DMS153 treated with DMSO at 0.1 percent for 48 hours (cell line): ENCODE measurements at regions not wholly inside any gene's neighbourhood (a gene's known extent, or its start where the extent isn't known, plus 50 kb on each side); places are given as distances from the start of the nearest gene placed in this dataset.

Experiments used
- DNase-seq: peaks from one replicate; lab custom pipeline; 2025; ENCODE audit not compliant: unreplicated experiment; lab: John Stamatoyannopoulos, UW

- DNase-seq = peak; percentile 74
These were observed 266.5 kb downstream of the HRH4 start for GRCh38 chr18:24726727-24727492.

DNA sequence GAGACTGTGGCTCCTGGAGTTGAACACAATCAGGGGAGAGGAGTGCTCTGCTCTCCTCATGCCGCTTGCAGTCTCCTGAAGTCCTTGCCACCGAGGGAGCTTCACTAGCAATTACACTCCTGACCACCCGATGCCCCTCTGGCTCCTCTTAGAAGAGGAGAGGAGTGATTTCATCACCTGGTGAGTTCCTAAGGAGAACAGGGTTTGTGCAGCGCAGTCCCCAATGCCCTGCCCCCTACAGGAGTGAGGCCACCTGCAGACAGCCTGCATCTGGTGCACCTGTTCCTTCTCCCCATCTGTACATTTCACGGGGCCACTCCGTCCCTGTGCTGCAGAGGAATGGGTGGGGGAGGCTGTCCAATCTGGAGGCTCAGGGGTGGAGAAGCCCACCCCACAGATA lies 267.2 kb downstream of the HRH4 start:
- no peak for DNase-seq

GRCh38 chr18:24731158-24731557 lies 270.7 kb downstream of the HRH4 start:
- no peak for DNase-seq

DNA sequence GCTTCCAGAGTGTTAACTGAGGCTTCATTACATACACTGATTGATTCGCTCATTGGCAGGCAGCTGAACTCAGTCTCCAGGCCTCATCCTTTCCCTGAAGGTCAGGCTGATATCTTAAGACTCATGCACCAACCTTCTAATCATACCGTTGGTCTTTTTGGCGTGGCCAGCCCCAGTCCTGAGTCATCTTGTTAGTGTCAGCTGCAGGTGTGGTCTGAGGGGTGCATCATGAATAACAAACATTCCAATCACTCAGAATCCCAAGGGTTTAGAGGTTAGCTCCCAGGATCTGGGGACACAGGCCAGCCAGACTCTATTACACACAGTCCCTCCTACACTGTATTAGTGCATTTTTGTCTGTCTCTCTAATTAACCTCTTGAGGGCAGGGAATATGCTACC lies 271.5 kb downstream of the HRH4 start:
- no peak for DNase-seq

- peak; percentile 32 for DNase-seq
These were observed 273.6 kb downstream of the HRH4 start for GRCh38 chr18:24734058-24734457.

GRCh38 chr18:24735624-24736231 lies 275.3 kb downstream of the HRH4 start:
- DNase-seq = no peak

DNA sequence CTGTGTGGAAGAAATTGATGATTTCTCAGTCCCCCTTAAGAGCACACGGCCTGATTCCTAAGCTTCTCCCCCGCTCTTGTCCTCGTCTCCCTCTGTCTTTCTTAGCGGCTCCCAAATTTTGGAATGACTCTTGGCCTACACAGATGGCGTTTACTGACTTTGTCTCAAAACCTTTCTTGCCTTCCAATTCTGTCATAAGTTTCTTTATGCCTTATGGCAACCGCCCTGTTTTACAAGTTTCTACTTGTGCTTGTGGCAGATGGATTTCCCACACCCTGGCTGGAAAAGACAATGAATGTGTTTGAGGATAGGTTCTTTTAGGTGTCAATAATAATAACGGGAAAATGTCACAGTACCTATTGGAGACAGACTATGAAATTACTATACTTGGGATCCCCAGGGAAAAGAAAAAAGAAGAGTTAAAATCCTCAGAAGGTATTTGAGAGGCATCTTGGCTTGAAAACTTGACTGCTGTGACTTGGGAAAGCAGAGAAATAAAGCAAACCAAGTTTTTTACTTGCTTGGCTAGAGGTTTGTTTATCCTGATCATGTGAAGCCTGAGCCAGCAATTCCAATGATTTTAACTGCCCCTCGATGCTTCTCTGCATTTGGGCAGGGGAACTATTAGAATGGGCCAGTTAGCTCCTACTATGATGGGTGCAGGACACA lies 276.4 kb downstream of the HRH4 start:
- no peak for DNase-seq

DNA sequence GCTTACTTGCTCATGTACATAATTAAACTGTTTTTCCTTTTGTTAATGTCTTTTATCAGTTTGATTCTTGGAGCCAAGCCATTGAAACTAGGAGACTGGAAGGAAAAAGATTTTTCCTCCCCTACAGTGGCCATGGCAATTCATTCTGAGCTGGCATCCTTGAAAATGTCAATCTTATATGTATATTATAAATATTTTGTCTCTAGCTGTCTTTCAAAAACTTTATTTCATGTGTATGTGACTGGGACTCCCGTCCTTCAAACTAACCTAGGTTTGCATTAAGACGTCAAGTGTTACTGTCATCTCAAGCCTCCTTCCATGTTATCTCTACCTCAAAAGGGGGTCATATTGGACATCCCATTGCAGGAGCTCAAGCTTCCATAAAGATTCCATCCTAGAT lies 280.4 kb downstream of the HRH4 start:
- no peak for DNase-seq

- no peak for DNase-seq
These were observed 280.9 kb downstream of the HRH4 start for GRCh38 chr18:24741321-24741720.

DNA sequence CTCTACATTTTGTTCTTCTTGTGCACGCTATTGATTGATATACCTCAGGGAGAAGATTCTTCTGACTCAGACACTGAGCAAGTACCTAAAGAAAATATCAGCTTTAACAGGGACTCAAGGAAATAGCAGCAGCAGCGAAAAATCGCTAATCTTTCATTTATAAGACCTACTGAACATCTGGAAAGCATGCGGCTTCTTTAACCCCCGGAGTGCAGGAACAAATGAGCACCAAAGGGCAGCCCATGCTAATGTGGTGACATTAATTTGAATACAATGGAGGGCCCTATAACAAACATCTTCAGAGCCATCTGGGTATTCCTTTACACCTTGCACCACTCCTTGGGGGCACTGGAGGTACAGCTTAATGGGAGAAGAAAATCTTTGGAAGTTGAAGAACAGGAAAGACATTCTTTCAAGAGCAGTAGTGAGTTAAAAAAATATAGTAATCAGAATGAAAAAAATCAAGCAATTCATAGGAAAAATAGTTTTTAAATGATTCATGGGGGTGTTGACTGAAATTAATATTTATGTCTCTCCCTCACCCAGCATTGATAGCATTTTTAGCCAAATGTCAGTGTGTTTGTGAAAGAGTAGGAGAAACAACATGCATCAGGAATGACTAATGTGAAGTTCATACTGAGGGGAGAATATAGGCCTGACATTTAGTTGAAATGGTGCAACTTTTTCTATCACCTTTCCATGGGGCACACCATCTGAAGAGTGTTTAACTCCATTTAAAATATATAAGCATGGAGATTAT lies 281.7 kb downstream of the HRH4 start:
- DNase-seq = no peak

DNA sequence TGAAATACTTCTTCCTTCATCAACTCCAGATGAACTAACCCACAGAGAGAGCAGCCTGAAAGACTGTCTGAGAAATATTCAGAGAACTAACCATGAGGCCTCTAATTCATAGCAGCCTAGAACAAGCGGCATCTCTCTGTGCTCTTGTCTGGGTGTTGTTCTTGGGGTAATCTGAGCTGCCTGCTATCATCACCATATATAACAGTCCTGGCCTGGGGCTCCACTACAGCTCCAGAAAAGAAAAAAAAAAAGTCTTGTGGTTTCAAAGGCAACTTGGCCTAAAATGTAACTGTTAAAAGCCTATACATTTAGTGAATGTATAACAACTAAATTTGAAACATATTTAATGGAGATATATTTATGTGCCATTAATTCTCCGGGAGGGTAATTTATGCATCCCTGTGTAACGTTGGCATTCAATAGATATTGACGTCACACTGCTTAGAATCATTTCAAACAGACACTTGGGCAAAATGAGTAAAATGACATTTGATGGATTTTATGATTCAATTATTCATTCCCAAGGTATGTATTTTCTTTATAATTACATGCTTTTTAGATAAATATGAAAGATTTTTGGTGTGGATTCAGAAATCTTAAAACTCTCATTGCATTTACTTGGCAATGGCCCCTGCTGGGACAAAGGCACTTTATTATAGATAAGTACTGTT lies 294.3 kb downstream of the HRH4 start:
- no peak for DNase-seq

DNA sequence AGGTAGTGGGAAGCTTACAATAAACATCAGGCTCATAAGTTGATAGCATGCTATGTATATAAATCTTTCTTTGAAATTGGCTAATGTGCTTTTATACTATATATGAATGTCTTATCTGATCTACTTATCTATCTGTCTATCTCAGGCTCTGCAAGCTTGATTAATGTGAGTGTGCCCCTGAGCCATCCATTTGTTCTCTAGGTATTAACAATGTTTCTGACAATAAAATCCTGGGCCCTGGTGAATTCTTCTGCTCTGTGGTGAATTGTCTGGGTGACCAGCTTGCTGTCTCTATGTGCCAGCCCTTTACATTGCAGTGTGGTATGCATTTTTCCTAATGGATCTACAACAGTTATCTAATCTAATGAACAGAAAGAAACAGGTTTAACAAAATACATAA lies 295.9 kb downstream of the HRH4 start:
- no peak for DNase-seq

DNA sequence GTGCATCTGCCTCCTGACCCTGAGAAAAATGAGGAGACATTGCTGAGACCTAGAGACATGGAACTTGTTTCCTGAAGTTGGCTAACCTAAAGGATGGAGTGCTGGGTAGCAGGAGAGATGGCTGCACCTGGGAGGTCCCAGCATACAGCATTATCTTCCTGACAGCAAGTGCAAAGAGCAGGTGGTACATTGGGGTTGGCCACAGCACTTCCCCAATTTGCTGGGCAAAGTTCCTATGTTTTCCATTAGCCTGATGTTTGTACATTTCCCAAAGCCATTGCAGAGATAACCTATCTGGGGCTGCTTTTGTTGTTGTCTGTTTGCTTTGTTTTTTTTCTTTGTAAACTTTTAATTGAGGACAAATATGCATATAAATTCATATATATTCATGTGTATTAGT lies 296.7 kb downstream of the HRH4 start:
- no peak for DNase-seq

- no peak for DNase-seq
These were observed 301.3 kb downstream of the HRH4 start for GRCh38 chr18:24761765-24762164.

DNA sequence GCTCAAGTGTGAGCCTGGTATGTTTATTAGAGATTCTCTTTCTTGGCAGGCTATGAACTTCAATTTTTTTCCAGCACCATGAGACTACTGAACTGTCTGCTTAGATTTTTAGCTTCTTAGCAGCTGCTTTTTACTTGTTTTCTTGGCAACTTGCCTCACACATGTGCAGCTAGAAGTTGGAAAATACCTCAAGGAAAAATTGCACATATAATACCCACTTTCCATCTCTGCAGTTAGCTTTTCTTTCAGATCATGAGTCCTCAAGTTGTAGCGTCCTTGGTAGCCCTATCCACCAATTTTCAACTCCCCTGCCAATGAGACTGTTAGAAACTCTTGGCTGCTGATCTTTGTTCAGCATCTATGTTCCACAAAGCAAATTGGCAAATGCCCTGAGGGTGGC lies 302.1 kb downstream of the HRH4 start:
- no peak for DNase-seq

GRCh38 chr18:24763765-24764513 lies 303.5 kb downstream of the HRH4 start:
- DNase-seq = no peak

GRCh38 chr18:24764766-24765165 lies 304.3 kb downstream of the HRH4 start:
- DNase-seq = no peak

DNA sequence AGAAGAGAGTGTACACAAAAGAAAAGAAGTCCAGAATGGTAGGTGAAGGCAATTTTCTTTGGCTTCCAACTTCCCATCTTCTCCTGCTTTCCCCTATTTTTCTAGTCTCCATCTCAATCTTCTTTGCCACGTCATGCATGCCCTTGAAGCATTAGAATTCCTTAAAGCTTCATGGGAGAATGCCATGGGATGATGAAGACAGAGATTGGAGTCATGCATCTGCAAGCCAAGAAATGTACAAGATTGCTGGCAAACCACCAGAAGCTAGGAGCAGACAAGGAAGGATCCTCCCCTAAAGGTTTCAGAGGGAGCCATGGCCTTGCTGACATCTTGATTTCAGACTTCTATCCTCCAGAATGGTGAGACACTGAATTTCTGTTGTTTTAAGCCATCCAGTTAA lies 305.9 kb downstream of the HRH4 start:
- no peak for DNase-seq

DNA sequence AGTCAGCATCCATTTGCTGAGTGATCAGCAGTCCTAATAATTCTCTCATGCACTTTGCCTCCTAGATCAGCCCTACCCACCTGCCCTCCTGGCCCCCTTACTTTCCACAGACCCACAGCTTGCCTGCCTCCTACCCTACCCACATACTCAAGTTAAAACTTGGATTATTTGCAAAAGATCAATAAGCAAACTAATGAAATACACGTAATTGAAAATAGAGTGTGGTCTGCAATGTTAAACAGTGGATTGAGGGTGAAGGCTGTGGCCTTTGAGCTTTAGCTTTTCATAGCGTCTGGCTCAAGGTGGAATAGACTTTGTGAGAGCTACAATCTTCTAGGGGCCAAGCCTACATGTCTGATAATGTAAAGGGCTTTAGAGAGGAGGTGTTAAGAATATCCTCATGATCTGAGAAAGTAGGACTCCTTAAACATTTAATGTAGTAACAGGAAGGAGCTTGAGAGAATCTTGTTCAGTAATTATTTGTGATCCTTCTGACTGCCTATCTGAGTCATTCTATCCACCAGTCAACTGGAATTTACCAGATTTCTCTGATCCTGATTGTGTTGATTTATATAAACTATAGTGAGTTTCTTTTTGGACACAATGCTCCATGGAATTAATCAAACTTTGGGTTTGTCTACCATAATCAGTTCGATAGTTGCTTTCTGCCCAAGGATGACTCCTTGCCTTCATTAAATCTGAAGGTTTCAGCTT lies 310.0 kb downstream of the HRH4 start:
- DNase-seq = no peak

GRCh38 chr18:24771300-24771699 lies 310.9 kb downstream of the HRH4 start:
- no peak for DNase-seq
